B cell (primary cell): ENCODE measurements at regions not wholly inside any gene's neighbourhood (a gene's known extent, or its start where the extent isn't known, plus 50 kb on each side); places are given as distances from the start of the nearest gene placed in this dataset.

ENCODE experiments used
- ATAC-seq: fragments of 200-7000 bp; cut with Tn5 transposase; one replicate; pipeline ENCODE4 v1.10.0; 2021; ENCODE audit warnings: low read depth, mild to moderate bottlenecking, moderate number of reproducible peaks, moderate library complexity
- CTCF ChIA-PET: fragments of 350-600 bp; sonication (Branson Sonifier 250); formaldehyde crosslinking; loops from one replicate; lab custom pipeline; 2021; ENCODE audit warnings: antibody characterized with exemption, inconsistent platforms; lab: Charles Lee
- POLR2A ChIA-PET: fragments of 350-600 bp; sonication (Branson Sonifier 250); formaldehyde crosslinking; loops from one replicate; lab custom pipeline; 2021; ENCODE audit warnings: antibody characterized with exemption; lab: Charles Lee
- DNase-seq: peaks from one replicate; pipeline ENCODE4 v3.0.0; 2013
- H2AFZ ChIP-seq: 2 replicates; pipeline ENCODE4 v1.6.1; 2012; ENCODE audit warnings: mild to moderate bottlenecking, low read depth, low read length; ENCODE audit not compliant: insufficient read depth, poor library complexity, severe bottlenecking
- H3K27ac ChIP-seq, 2 donors: 1 replicate in 1 of 2; 2 replicates in 1 of 2; pipeline ENCODE4 v1.5.1; 2012 to 2013; ENCODE audit warnings: low read length in 2 of 2, mild to moderate bottlenecking in 2 of 2, moderate library complexity in 1 of 2
- H3K27me3 ChIP-seq, 4 experiments: fragments of 200-600 bp in 1 of 4; sonication (generic) in 1 of 4; replicated peaks in 1 of 4; 1 replicate in 2 of 4; 2 replicates in 2 of 4; pipeline versions ENCODE4 v1.6.1 to v1.7.0; 2013 to 2016; ENCODE audit warnings: low read length in 3 of 4, mild to moderate bottlenecking in 2 of 4, mixed read lengths in 1 of 4, moderate library complexity in 1 of 4; ENCODE audit not compliant: insufficient read depth in 4 of 4, control insufficient read depth in 3 of 4; ENCODE audit errors: control extremely low read depth in 1 of 4
- H3K36me3 ChIP-seq, 2 experiments: replicated peaks in 1 of 2; 1 replicate in 1 of 2; 2 replicates in 1 of 2; pipeline versions ENCODE4 v1.6.1 to v1.7.1; 2013; ENCODE audit warnings: low read length in 1 of 2; ENCODE audit not compliant: insufficient read depth in 2 of 2, control insufficient read depth in 1 of 2; ENCODE audit errors: control extremely low read depth in 1 of 2, extremely low read depth in 1 of 2
- H3K4me1 ChIP-seq, 2 donors: fragments of 200-600 bp in 1 of 2; sonication (generic) in 1 of 2; 1 replicate in 1 of 2; 2 replicates in 1 of 2; pipeline versions ENCODE4 v1.5.1 to v1.6.1; 2013 to 2017; ENCODE audit warnings: low read length in 2 of 2; ENCODE audit not compliant: control insufficient read depth in 2 of 2, insufficient read depth in 2 of 2
- H3K4me2 ChIP-seq: replicated peaks from 2 replicates; pipeline ENCODE3; 2012; ENCODE audit warnings: mild to moderate bottlenecking, low read depth, low read length; ENCODE audit not compliant: poor library complexity, severe bottlenecking
- H3K4me3 ChIP-seq, 5 experiments: fragments of 200-600 bp in 1 of 5; sonication (generic) in 1 of 5; 1 replicate in 3 of 5; 2 replicates in 2 of 5; pipeline versions ENCODE4 v1.5.1 to v1.7.0; 2011 to 2016; ENCODE audit warnings: low read length in 4 of 5, mild to moderate bottlenecking in 4 of 5, low read depth in 2 of 5, control low read depth in 1 of 5, moderate library complexity in 1 of 5; ENCODE audit not compliant: insufficient read depth in 1 of 5; ENCODE audit errors: control extremely low read depth in 1 of 5, extremely low read depth in 1 of 5
- H3K79me2 ChIP-seq: fragments of 200-600 bp; sonication (generic); one replicate; pipeline ENCODE4 v1.6.0; 2016; ENCODE audit warnings: low read length; ENCODE audit not compliant: control insufficient read depth, insufficient read depth
- H3K9ac ChIP-seq: fragments of 200-600 bp; sonication (generic); 2 replicates; pipeline ENCODE4 v1.6.1; 2017; ENCODE audit warnings: mild to moderate bottlenecking, low read length, moderate library complexity
- H3K9me3 ChIP-seq, 3 donors: one replicate each; pipeline versions ENCODE4 v1.6.1 to v1.7.1; 2013; ENCODE audit warnings: low read length in 2 of 3; ENCODE audit not compliant: control insufficient read depth in 2 of 3, insufficient read depth in 1 of 3; ENCODE audit errors: control extremely low read depth in 1 of 3
- H4K20me1 ChIP-seq: 2 replicates; pipeline ENCODE4 v1.6.0; 2012; ENCODE audit warnings: mild to moderate bottlenecking, low read length; ENCODE audit not compliant: insufficient read depth, control insufficient read depth, poor library complexity, severe bottlenecking
- H3K27ac Mint-ChIP-seq: one replicate; pipeline ENCODE4 v1.8.0; 2021; ENCODE audit warnings: mixed read lengths
- H3K27me3 Mint-ChIP-seq: one replicate; pipeline ENCODE4 v1.8.0; 2021; ENCODE audit warnings: mixed read lengths
- H3K4me1 Mint-ChIP-seq: one replicate; pipeline ENCODE4 v1.8.0; 2021; ENCODE audit warnings: mixed read lengths
- H3K4me3 Mint-ChIP-seq: one replicate; pipeline ENCODE4 v1.8.0; 2021; ENCODE audit warnings: mixed read lengths
- H3K9me3 Mint-ChIP-seq: one replicate; pipeline ENCODE4 v1.8.0; 2022; ENCODE audit warnings: mixed read lengths; ENCODE audit not compliant: insufficient read depth
- EZH2 ChIP-seq: IDR thresholded peaks from 2 replicates; pipeline ENCODE4 v1.6.1; 2012; ENCODE audit warnings: borderline replicate concordance, low read depth, mild to moderate bottlenecking, moderate library complexity, low read length; ENCODE audit not compliant: insufficient read depth, poor library complexity, severe bottlenecking
- WGBS: methylation state at CpG from one replicate; pipeline ENCODE4 v1.1.5; 2013; ENCODE audit warnings: missing lambda C conversion rate; ENCODE audit not compliant: insufficient coverage; 5-methylcytosine and 5-hydroxymethylcytosine counted together
- intact Hi-C: fragments of 100-400 bp; cut with micrococcal nuclease; formaldehyde crosslinking; loops from one replicate; pipeline ENCODE4 v1.10.0; 2022
- TF ChIP-seq, protein P1 (sequence below): fragments of 200-600 bp; IDR thresholded peaks from one replicate; pipeline ENCODE4 v1.8.0; 2022; ENCODE audit warnings: antibody characterized with exemption, mild to moderate bottlenecking

DNA sequence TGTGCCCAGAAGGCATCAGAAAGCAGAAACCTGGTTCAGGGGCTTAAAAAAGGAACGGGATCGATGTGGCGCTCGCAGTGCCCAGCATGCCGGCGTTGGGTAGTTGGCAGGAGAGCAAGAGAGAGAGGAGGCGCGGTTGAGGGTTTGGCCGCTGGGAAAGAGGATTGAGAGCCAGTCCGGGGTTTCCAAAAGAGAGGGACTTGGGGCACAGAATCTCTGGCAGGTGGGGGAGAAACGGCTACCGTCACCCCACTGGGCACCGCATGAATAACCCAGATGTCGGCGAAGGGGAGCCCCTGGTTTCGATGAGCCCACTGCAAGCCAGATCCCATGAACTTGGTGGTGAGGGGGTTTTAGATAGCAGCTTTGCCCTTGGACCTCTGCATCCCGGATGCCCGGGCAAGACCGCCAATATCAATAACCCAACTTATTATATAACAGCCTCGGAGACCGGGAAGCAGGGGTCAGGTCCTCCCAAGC, 60.4 kb upstream of the ACOT11 start:
- Histone ChIP-seq H2AFZ (peak overlapping the region; percentile 93), H3K9me3 (peaks cover 0 to 6% (median 0%) of the 10 kb centered on the region in 3 donors), H3K4me1 (peaks cover 17 to 37% of the 10 kb centered on the region in 2 donors), H3K4me3 (peak overlapping the region; percentile 50 to 82 (median 69)), H3K27me3 (peaks cover 0 to 11% (median 4%) of the 10 kb centered on the region in 4 experiments), H3K36me3 (no peaks in the 10 kb centered on the region), H3K79me2 (no peaks in the 10 kb centered on the region), H3K27ac (no peak overlapping the region), H4K20me1 (no peaks in the 10 kb centered on the region), H3K4me2 (peak overlapping the region; percentile 100), H3K9ac (peak overlapping the region; percentile 89)
- peak overlapping the region; percentile 82 for H3K27ac Mint-ChIP-seq
- CTCF ChIA-PET, result interaction anchor here (1.0 to 4.5 kb wide), 4 partner anchors 19 to 418 kb away, joined by 3 to 81 read pairs (median 32); partner anchors contain the start of gene SSBP3
- POLR2A ChIA-PET, result interaction anchor here (4.8 kb wide), 1 partner anchor 81 kb away, joined by 65 read pairs; the partner anchor contains the start of gene SSBP3
- DNase-seq (no peak), ATAC-seq (peak; percentile 3)
- H3K4me1 Mint-ChIP-seq, result peaks cover 25% of the 10 kb centered on the region
- 37% methylated on average over 12 of the region's 21 CpGs for WGBS
- no peaks in the 10 kb centered on the region for H3K9me3 Mint-ChIP-seq
- peak overlapping the region; percentile 85 for H3K4me3 Mint-ChIP-seq
- TF ChIP-seq, protein P1, sequence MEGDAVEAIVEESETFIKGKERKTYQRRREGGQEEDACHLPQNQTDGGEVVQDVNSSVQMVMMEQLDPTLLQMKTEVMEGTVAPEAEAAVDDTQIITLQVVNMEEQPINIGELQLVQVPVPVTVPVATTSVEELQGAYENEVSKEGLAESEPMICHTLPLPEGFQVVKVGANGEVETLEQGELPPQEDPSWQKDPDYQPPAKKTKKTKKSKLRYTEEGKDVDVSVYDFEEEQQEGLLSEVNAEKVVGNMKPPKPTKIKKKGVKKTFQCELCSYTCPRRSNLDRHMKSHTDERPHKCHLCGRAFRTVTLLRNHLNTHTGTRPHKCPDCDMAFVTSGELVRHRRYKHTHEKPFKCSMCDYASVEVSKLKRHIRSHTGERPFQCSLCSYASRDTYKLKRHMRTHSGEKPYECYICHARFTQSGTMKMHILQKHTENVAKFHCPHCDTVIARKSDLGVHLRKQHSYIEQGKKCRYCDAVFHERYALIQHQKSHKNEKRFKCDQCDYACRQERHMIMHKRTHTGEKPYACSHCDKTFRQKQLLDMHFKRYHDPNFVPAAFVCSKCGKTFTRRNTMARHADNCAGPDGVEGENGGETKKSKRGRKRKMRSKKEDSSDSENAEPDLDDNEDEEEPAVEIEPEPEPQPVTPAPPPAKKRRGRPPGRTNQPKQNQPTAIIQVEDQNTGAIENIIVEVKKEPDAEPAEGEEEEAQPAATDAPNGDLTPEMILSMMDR, result no peak
- TF ChIP-seq EZH2, result no peak
- intact Hi-C loops, result loop anchor here (1.0 to 5.0 kb wide), 9 partner anchors 13 to 649 kb away; partner anchors contain the start of genes LRRC42, NDC1 and PARS2
- peaks cover 7% of the 10 kb centered on the region for H3K27me3 Mint-ChIP-seq

DNA sequence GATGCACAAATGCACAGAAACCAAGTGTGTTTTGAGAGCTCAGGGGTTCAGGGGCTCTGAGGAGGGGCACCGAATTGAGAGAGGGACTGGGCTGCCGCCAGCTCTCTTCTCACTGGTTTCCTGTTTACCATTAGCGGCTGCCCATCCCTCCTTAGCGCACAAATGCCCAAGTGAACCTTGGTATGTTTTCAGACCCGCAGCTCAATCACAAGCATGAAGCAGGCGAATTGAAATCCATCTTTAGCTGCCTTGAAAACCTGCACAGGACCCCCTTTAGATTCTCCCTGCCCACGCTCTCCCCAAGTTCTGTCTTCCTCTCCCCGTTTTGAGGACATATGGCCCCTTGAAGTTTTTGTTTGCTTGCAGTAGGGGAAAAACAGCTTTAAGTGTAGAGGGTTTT, 61.1 kb upstream of the ACOT11 start:
- DNase-seq, result peak; percentile 26
- peak overlapping the region; percentile 93 for H2AFZ ChIP-seq
- peaks cover 7% of the 10 kb centered on the region for H3K27me3 Mint-ChIP-seq

More for the DNA sequence above, 61.1 kb upstream of the ACOT11 start:
- no peaks in the 10 kb centered on the region for H3K79me2 ChIP-seq
- ChIA-PET POLR2A (interaction anchor here (0.7 to 4.8 kb wide), 3 partner anchors 19 to 272 kb away, joined by 4 to 65 read pairs (median 8); partner anchors contain the start of gene SSBP3), CTCF (interaction anchor here (0.9 to 4.5 kb wide), 6 partner anchors 18 to 417 kb away, joined by 3 to 81 read pairs (median 4); partner anchors contain the start of gene SSBP3)
- no peak for ATAC-seq
- H3K4me3 ChIP-seq, result no peak overlapping the region
- H3K4me2 ChIP-seq, result peak overlapping the region; percentile 100
- H3K4me3 Mint-ChIP-seq, result peak overlapping the region; percentile 85
- H3K9ac ChIP-seq, result no peak overlapping the region
- H3K4me1 ChIP-seq, result peaks cover 17 to 44% of the 10 kb centered on the region in 2 donors
- 2% methylated on average over 5 of the region's 8 CpGs for WGBS
- H3K36me3 ChIP-seq, result no peaks in the 10 kb centered on the region
- no peaks in the 10 kb centered on the region for H3K9me3 Mint-ChIP-seq
- H4K20me1 ChIP-seq, result no peaks in the 10 kb centered on the region
- no peak for TF ChIP-seq EZH2
- TF ChIP-seq, protein P1, result no peak
- H3K4me1 Mint-ChIP-seq, result peaks cover 26% of the 10 kb centered on the region
- H3K27ac Mint-ChIP-seq, result peak overlapping the region; percentile 63
- H3K9me3 ChIP-seq, result peaks cover 0 to 6% (median 0%) of the 10 kb centered on the region in 3 donors
- H3K27me3 ChIP-seq, result peaks cover 0 to 11% (median 4%) of the 10 kb centered on the region in 4 experiments
- intact Hi-C loops, result loop anchor here (5.0 kb wide), 3 partner anchors 130 to 305 kb away; no protein-coding TSS in a partner anchor
- peak overlapping the region in 1 of 2 donors; percentile 13 for H3K27ac ChIP-seq
